WTC11 (cell line): ENCODE measurements at regions not wholly inside any gene's neighbourhood (a gene's known extent, or its start where the extent isn't known, plus 50 kb on each side); places are given as distances from the start of the nearest gene placed in this dataset.

ENCODE experiments used
- ATAC-seq: fragments of 200-7000 bp; cut with Tn5 transposase; 2 replicates; pipeline ENCODE4 v1.10.0; 2021; ENCODE audit warnings: mild to moderate bottlenecking, moderate library complexity
- CTCF ChIA-PET: fragments of 300-600 bp; sonication (Branson Sonifier 250); formaldehyde crosslinking; loops from one replicate; lab custom pipeline; 2021; ENCODE audit warnings: antibody characterized with exemption; lab: Charles Lee
- POLR2A ChIA-PET: fragments of 350-600 bp; sonication (Branson Sonifier 250); formaldehyde crosslinking; loops from one replicate; lab custom pipeline; 2021; ENCODE audit warnings: antibody characterized with exemption; lab: Charles Lee
- DNase-seq: peaks from one replicate; pipeline ENCODE4 v3.0.0; 2021; ENCODE audit warnings: low spot score
- H3K27ac Mint-ChIP-seq: 2 replicates; pipeline ENCODE4 v1.8.0; 2021; ENCODE audit warnings: mixed read lengths
- H3K27me3 Mint-ChIP-seq: 2 replicates; pipeline ENCODE4 v1.8.0; 2021; ENCODE audit warnings: low read depth, mild to moderate bottlenecking, moderate library complexity, mixed read lengths
- H3K36me3 Mint-ChIP-seq: 2 replicates; pipeline ENCODE4 v1.8.0; 2021; ENCODE audit warnings: mixed read lengths
- H3K4me1 Mint-ChIP-seq: 2 replicates; pipeline ENCODE4 v1.8.0; 2022; ENCODE audit warnings: mixed read lengths
- H3K4me3 Mint-ChIP-seq: 2 replicates; pipeline ENCODE4 v1.8.0; 2021; ENCODE audit warnings: mild to moderate bottlenecking, moderate library complexity, mixed read lengths
- H3K9me3 Mint-ChIP-seq: 2 replicates; pipeline ENCODE4 v1.8.0; 2021; ENCODE audit warnings: mixed read lengths
- ATF1 ChIP-seq: sonication (generic); formaldehyde crosslinking; IDR thresholded peaks from 2 replicates; pipeline ENCODE4 v1.8.1; 2023; ENCODE audit warnings: mild to moderate bottlenecking, moderate library complexity, missing genetic modification reagents
- ESRRA ChIP-seq: sonication (generic); formaldehyde crosslinking; IDR thresholded peaks from 2 replicates; pipeline ENCODE4 v1.8.1; 2022; ENCODE audit warnings: mild to moderate bottlenecking, missing genetic modification reagents, borderline replicate concordance
- FOXK1 ChIP-seq: sonication (generic); formaldehyde crosslinking; IDR thresholded peaks from 2 replicates; pipeline ENCODE4 v1.8.0; 2022; ENCODE audit warnings: mild to moderate bottlenecking, moderate library complexity, missing genetic modification reagents
- GRHL2 ChIP-seq: fragments of 250-450 bp; sonication (Bioruptor Pico); IDR thresholded peaks from 2 replicates; pipeline ENCODE4 v1.8.0; 2022; ENCODE audit warnings: mild to moderate bottlenecking, moderate library complexity; ENCODE audit not compliant: insufficient replicate concordance, severe bottlenecking
- GTF2I ChIP-seq: fragments of 250-450 bp; sonication (Bioruptor Pico); conservative IDR thresholded peaks from 2 replicates; pipeline ENCODE4 v1.4.0; 2021; ENCODE audit warnings: mild to moderate bottlenecking
- JAZF1 ChIP-seq: fragments of 250-450 bp; sonication (Bioruptor Pico); IDR thresholded peaks from 2 replicates; pipeline ENCODE4 v1.9.0; 2021; ENCODE audit warnings: moderate library complexity, mild to moderate bottlenecking, inconsistent platforms
- MXD4 ChIP-seq: fragments of 250-450 bp; sonication (Bioruptor Pico); IDR thresholded peaks from 2 replicates; pipeline ENCODE4 v1.8.0; 2021; ENCODE audit warnings: mild to moderate bottlenecking, moderate library complexity, borderline replicate concordance
- NFATC4 ChIP-seq: fragments of 250-450 bp; sonication (Bioruptor Pico); IDR thresholded peaks from 2 replicates; pipeline ENCODE4 v1.9.0; 2021; ENCODE audit warnings: mild to moderate bottlenecking
- NFYB ChIP-seq: sonication (generic); formaldehyde crosslinking; conservative IDR thresholded peaks from 2 replicates; pipeline ENCODE4 v1.8.0; 2022; ENCODE audit warnings: low read depth, missing genetic modification reagents
- RELA ChIP-seq: sonication (generic); formaldehyde crosslinking; IDR thresholded peaks from 2 replicates; pipeline ENCODE4 v1.8.1; 2022; ENCODE audit warnings: missing genetic modification reagents, mild to moderate bottlenecking, borderline replicate concordance
- SOX15 ChIP-seq: fragments of 250-450 bp; sonication (Bioruptor Pico); IDR thresholded peaks from 2 replicates; pipeline ENCODE4 v1.9.0; 2021; ENCODE audit warnings: mild to moderate bottlenecking
- TEAD4 ChIP-seq: sonication (generic); formaldehyde crosslinking; IDR thresholded peaks from 2 replicates; pipeline ENCODE4 v1.8.0; 2022; ENCODE audit warnings: mild to moderate bottlenecking, missing genetic modification reagents
- ZNF138 ChIP-seq: sonication (generic); formaldehyde crosslinking; conservative IDR thresholded peaks from 2 replicates; pipeline ENCODE4 v1.8.1; 2022; ENCODE audit warnings: mild to moderate bottlenecking, moderate library complexity, missing genetic modification reagents
- ZNF219 ChIP-seq: sonication (generic); formaldehyde crosslinking; IDR thresholded peaks from 2 replicates; pipeline ENCODE4 v1.8.0; 2023; ENCODE audit warnings: missing genetic modification reagents, mild to moderate bottlenecking, borderline replicate concordance
- ZNF232 ChIP-seq: sonication (generic); formaldehyde crosslinking; IDR thresholded peaks from 2 replicates; pipeline ENCODE4 v1.8.0; 2022; ENCODE audit warnings: mild to moderate bottlenecking, missing genetic modification reagents
- ZNF263 ChIP-seq: sonication (generic); formaldehyde crosslinking; IDR thresholded peaks from 2 replicates; pipeline ENCODE4 v1.8.1; 2022; ENCODE audit warnings: low read depth, mild to moderate bottlenecking, moderate library complexity, missing genetic modification reagents
- ZNF416 ChIP-seq: fragments of 250-450 bp; sonication (Bioruptor Pico); IDR thresholded peaks from 2 replicates; pipeline ENCODE4 v1.9.0; 2021; ENCODE audit warnings: mild to moderate bottlenecking, inconsistent platforms
- ZNF423 ChIP-seq: fragments of 250-450 bp; sonication (Bioruptor Pico); IDR thresholded peaks from 2 replicates; pipeline ENCODE4 v2.1.2; 2022; ENCODE audit warnings: mild to moderate bottlenecking, moderate library complexity
- TF ChIP-seq, protein P1 (sequence below): fragments of 250-450 bp; sonication (Bioruptor Pico); IDR thresholded peaks from 2 replicates; pipeline ENCODE4 v1.9.0; 2021; ENCODE audit warnings: mild to moderate bottlenecking, borderline replicate concordance
- TF ChIP-seq, protein P2 (sequence below): sonication (generic); formaldehyde crosslinking; IDR thresholded peaks from 2 replicates; pipeline ENCODE4 v1.8.1; 2022; ENCODE audit warnings: low read depth, missing genetic modification reagents, borderline replicate concordance
- TF ChIP-seq, protein P3 (sequence below): sonication (generic); formaldehyde crosslinking; IDR thresholded peaks from 2 replicates; pipeline ENCODE4 v1.8.1; 2022; ENCODE audit warnings: mild to moderate bottlenecking, moderate library complexity, missing genetic modification reagents
- TF ChIP-seq, protein P4 (sequence below): sonication (generic); formaldehyde crosslinking; IDR thresholded peaks from 2 replicates; pipeline ENCODE4 v1.8.1; 2022; ENCODE audit warnings: low read depth, mild to moderate bottlenecking, moderate library complexity, missing genetic modification reagents, borderline replicate concordance
- TF ChIP-seq, protein P5 (sequence below): fragments of 250-450 bp; sonication (Bioruptor Pico); IDR thresholded peaks from 2 replicates; pipeline ENCODE4 v1.9.0; 2021; ENCODE audit warnings: moderate library complexity, mild to moderate bottlenecking, inconsistent platforms, borderline replicate concordance
- TF ChIP-seq, protein P6 (sequence below): sonication (generic); formaldehyde crosslinking; IDR thresholded peaks from 2 replicates; pipeline ENCODE4 v1.8.0; 2022; ENCODE audit warnings: mild to moderate bottlenecking, missing genetic modification reagents
- TF ChIP-seq, protein P7 (sequence below): sonication (generic); formaldehyde crosslinking; IDR thresholded peaks from 2 replicates; pipeline ENCODE4 v1.8.1; 2023; ENCODE audit warnings: mild to moderate bottlenecking, missing genetic modification reagents, moderate library complexity

DNA sequence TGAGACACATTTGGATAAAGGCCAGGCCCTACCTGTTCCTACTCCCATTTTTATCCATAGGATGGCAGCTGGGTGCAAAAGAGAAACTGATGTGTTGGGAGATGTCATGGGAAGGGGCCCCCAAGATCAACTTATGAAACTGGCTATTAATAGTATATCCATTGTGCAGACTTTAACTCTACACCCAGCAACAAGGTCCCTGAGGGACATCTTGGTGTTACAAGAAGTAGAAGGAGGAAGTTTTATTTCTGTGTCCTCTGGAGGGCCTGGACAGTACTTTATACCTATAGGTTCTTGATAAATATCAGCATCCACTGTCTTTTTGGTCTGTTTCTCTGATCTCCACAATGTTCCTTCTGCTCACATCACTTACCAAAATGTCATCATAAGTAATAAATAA lies 84.6 kb downstream of the BTG1 start:
- H3K27me3 Mint-ChIP-seq, result no peaks in the 10 kb centered on the region
- ChIA-PET CTCF (no interaction called here), POLR2A (no interaction called here)
- H3K27ac Mint-ChIP-seq, result no peak overlapping the region
- ATAC-seq, result no peak
- no peak overlapping the region for H3K4me3 Mint-ChIP-seq
- no peak for DNase-seq
- peaks cover 31% of the 10 kb centered on the region for H3K4me1 Mint-ChIP-seq
- TF ChIP-seq ZNF219 (no peak), SOX15 (CRISPR knock-in tag) (no peak), JAZF1 (CRISPR knock-in tag) (no peak), RELA (no peak), ZNF423 (no peak), GRHL2 (CRISPR knock-in tag) (no peak), ESRRA (CRISPR knock-in tag) (no peak), MXD4 (CRISPR knock-in tag) (no peak), ZNF263 (CRISPR knock-in tag) (no peak), ZNF416 (no peak), TEAD4 (CRISPR knock-in tag) (no peak), GTF2I (no peak)
- TF ChIP-seq, protein P1, sequence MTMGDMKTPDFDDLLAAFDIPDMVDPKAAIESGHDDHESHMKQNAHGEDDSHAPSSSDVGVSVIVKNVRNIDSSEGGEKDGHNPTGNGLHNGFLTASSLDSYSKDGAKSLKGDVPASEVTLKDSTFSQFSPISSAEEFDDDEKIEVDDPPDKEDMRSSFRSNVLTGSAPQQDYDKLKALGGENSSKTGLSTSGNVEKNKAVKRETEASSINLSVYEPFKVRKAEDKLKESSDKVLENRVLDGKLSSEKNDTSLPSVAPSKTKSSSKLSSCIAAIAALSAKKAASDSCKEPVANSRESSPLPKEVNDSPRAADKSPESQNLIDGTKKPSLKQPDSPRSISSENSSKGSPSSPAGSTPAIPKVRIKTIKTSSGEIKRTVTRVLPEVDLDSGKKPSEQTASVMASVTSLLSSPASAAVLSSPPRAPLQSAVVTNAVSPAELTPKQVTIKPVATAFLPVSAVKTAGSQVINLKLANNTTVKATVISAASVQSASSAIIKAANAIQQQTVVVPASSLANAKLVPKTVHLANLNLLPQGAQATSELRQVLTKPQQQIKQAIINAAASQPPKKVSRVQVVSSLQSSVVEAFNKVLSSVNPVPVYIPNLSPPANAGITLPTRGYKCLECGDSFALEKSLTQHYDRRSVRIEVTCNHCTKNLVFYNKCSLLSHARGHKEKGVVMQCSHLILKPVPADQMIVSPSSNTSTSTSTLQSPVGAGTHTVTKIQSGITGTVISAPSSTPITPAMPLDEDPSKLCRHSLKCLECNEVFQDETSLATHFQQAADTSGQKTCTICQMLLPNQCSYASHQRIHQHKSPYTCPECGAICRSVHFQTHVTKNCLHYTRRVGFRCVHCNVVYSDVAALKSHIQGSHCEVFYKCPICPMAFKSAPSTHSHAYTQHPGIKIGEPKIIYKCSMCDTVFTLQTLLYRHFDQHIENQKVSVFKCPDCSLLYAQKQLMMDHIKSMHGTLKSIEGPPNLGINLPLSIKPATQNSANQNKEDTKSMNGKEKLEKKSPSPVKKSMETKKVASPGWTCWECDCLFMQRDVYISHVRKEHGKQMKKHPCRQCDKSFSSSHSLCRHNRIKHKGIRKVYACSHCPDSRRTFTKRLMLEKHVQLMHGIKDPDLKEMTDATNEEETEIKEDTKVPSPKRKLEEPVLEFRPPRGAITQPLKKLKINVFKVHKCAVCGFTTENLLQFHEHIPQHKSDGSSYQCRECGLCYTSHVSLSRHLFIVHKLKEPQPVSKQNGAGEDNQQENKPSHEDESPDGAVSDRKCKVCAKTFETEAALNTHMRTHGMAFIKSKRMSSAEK (CRISPR knock-in tag), result no peak
- TF ChIP-seq, protein P2, sequence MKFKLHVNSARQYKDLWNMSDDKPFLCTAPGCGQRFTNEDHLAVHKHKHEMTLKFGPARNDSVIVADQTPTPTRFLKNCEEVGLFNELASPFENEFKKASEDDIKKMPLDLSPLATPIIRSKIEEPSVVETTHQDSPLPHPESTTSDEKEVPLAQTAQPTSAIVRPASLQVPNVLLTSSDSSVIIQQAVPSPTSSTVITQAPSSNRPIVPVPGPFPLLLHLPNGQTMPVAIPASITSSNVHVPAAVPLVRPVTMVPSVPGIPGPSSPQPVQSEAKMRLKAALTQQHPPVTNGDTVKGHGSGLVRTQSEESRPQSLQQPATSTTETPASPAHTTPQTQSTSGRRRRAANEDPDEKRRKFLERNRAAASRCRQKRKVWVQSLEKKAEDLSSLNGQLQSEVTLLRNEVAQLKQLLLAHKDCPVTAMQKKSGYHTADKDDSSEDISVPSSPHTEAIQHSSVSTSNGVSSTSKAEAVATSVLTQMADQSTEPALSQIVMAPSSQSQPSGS (CRISPR knock-in tag), result no peak
- TF ChIP-seq, protein P3, sequence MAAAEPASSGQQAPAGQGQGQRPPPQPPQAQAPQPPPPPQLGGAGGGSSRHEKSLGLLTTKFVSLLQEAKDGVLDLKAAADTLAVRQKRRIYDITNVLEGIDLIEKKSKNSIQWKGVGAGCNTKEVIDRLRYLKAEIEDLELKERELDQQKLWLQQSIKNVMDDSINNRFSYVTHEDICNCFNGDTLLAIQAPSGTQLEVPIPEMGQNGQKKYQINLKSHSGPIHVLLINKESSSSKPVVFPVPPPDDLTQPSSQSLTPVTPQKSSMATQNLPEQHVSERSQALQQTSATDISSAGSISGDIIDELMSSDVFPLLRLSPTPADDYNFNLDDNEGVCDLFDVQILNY (CRISPR knock-in tag), result no peak
- TF ChIP-seq, protein P4, sequence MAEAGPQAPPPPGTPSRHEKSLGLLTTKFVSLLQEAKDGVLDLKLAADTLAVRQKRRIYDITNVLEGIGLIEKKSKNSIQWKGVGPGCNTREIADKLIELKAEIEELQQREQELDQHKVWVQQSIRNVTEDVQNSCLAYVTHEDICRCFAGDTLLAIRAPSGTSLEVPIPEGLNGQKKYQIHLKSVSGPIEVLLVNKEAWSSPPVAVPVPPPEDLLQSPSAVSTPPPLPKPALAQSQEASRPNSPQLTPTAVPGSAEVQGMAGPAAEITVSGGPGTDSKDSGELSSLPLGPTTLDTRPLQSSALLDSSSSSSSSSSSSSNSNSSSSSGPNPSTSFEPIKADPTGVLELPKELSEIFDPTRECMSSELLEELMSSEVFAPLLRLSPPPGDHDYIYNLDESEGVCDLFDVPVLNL (CRISPR knock-in tag), result no peak
- peaks cover 7% of the 10 kb centered on the region; the same call in 1 of the 2 replicates for H3K36me3 Mint-ChIP-seq
- H3K9me3 Mint-ChIP-seq, result peaks cover 13% of the 10 kb centered on the region

DNA sequence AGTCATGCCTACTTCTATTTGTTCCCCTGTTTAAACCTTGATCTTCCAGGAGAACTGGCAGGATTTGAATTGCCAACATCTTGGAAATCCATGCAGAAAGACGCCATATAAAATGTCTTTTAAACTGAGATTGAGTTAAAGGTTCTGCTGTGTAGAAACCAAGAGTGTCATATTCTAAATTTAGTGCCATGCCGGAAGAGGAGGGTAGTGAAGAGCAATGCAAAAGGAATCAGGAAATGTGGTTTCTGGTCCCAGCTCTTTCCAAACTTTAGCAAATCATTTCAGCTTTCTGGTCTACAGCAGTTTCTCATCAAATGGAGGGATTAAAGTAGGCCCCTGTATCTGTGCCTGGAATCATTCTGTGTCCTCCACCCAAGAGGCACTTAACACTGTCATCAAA lies 85.7 kb downstream of the BTG1 start:
- ChIA-PET CTCF (no interaction called here), POLR2A (no interaction called here)
- Mint-ChIP-seq H3K27ac (no peak overlapping the region), H3K9me3 (peaks cover 13% of the 10 kb centered on the region), H3K4me1 (peaks cover 28% of the 10 kb centered on the region), H3K4me3 (no peak overlapping the region), H3K27me3 (no peaks in the 10 kb centered on the region), H3K36me3 (peaks cover 7% of the 10 kb centered on the region; the same call in 1 of the 2 replicates)
- DNase-seq (no peak), ATAC-seq (no peak)
- TF ChIP-seq ZNF232 (CRISPR knock-in tag) (no peak), ATF1 (CRISPR knock-in tag) (no peak), ZNF138 (CRISPR knock-in tag) (no peak), NFYB (CRISPR knock-in tag) (no peak), FOXK1 (CRISPR knock-in tag) (no peak), NFATC4 (CRISPR knock-in tag) (no peak)
- TF ChIP-seq, protein P5, sequence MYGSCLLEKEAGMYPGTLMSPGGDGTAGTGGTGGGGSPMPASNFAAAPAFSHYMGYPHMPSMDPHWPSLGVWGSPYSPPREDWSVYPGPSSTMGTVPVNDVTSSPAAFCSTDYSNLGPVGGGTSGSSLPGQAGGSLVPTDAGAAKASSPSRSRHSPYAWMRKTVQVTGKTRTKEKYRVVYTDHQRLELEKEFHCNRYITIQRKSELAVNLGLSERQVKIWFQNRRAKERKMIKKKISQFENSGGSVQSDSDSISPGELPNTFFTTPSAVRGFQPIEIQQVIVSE, result no peak
- TF ChIP-seq, protein P6, sequence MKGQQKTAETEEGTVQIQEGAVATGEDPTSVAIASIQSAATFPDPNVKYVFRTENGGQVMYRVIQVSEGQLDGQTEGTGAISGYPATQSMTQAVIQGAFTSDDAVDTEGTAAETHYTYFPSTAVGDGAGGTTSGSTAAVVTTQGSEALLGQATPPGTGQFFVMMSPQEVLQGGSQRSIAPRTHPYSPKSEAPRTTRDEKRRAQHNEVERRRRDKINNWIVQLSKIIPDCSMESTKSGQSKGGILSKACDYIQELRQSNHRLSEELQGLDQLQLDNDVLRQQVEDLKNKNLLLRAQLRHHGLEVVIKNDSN (CRISPR knock-in tag), result no peak
- TF ChIP-seq, protein P7, sequence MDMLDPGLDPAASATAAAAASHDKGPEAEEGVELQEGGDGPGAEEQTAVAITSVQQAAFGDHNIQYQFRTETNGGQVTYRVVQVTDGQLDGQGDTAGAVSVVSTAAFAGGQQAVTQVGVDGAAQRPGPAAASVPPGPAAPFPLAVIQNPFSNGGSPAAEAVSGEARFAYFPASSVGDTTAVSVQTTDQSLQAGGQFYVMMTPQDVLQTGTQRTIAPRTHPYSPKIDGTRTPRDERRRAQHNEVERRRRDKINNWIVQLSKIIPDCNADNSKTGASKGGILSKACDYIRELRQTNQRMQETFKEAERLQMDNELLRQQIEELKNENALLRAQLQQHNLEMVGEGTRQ (CRISPR knock-in tag), result no peak
- TF ChIP-seq, protein P2 (CRISPR knock-in tag), result no peak
